ENCODE measurements at regions not wholly inside any gene's neighbourhood (a gene's known extent, or its start where the extent isn't known, plus 50 kb on each side); places are given as distances from the start of the nearest gene placed in this dataset.

DNA sequence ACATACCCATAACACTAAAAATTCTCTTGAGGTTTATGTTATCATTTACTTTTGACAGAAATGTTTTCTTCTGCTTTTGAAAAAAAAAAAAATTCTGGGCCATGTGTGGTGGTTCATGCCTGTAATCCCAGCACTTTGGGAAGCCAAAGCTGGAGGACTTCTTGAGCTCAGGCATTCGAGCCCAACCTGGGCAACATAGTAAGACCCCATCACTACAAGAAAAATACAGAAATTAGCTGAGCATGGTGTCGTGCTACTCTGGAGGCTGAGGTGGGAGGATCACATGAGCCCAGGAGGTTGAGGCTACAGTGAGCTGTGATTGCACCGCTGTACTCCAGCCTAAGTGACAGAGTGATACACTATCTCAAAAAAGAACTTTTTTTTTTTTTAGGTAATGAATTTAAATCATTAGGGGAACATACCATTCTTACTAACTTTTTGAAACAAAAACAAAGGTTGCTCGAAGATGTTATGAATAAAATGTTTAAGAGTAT, 148.8 kb upstream of the DMRT1 start:
- no peak for DNase-seq (ENCODE audit: low spot score in 2 of 2)
- intact Hi-C loops (cut with DNase I; ENCODE audit: low total_unique reads): no loop called here
- TF ChIP-seq, protein P1, sequence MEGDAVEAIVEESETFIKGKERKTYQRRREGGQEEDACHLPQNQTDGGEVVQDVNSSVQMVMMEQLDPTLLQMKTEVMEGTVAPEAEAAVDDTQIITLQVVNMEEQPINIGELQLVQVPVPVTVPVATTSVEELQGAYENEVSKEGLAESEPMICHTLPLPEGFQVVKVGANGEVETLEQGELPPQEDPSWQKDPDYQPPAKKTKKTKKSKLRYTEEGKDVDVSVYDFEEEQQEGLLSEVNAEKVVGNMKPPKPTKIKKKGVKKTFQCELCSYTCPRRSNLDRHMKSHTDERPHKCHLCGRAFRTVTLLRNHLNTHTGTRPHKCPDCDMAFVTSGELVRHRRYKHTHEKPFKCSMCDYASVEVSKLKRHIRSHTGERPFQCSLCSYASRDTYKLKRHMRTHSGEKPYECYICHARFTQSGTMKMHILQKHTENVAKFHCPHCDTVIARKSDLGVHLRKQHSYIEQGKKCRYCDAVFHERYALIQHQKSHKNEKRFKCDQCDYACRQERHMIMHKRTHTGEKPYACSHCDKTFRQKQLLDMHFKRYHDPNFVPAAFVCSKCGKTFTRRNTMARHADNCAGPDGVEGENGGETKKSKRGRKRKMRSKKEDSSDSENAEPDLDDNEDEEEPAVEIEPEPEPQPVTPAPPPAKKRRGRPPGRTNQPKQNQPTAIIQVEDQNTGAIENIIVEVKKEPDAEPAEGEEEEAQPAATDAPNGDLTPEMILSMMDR (IDR thresholded peaks at IDR 0.05): no peak
- TF ChIP-seq POLR2A (IDR thresholded peaks at IDR 0.05): no peak
- H3K4me3 ChIP-seq (ENCODE audit: low read depth, poor library complexity, severe bottlenecking): no peak overlapping the region
- 76 to 80% methylated on average over 4 of the region's 4 CpGs for WGBS, 2 donors

DNA sequence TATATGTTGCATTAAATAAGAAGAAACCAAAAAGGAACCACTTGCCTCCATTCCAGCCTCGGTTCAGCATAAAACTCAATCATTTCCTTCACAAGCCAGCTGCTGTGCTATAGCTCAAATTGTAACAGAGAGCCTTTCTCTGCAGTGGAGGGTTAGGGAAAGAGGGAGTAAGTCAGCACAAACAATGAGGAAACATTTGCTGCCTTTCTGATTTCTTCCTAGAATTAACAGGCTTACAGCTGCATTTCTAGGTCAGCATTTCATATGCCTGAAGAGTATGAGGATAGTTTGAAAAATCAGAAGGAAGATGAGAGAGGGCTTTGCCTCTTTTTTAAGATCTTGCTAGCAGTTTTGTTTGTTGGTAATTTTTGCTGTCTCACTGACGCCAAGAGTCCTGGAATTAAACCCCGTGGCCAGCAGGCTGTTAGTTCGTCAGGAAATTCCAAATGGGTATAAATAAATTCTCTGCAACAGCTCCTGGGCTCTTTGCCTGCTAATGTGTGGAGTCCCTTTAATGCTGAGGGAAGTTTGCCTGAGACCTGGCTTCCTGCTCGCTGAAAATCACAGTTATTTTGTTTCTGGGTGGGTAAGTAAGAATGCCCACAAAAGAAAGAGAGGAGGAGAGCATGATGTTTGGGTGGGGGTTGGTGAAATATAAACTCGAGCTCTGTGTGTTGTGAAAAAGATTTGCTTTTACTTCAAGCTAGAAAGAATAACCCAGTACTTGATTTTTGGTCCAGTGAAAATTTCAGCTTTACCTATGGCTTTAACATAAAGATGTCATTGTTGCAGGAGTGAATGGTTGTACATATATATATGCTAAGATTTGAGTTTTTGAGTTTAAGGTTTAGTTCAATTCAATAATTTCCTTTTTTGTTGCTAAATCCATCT, 148.1 kb upstream of the DMRT1 start:
- TF ChIP-seq, protein P1 (IDR thresholded peaks at IDR 0.05): no peak
- TF ChIP-seq POLR2A (IDR thresholded peaks at IDR 0.05): no peak
- 5 to 8% methylated on average over 6 of the region's 6 CpGs for WGBS, 2 donors
- intact Hi-C loops (cut with DNase I; ENCODE audit: low total_unique reads): no loop called here
- H3K4me3 ChIP-seq (ENCODE audit: low read depth, poor library complexity, severe bottlenecking): no peak overlapping the region
- peak in 1 of 2 donors; percentile 55 for DNase-seq (ENCODE audit: low spot score in 2 of 2)

DNA sequence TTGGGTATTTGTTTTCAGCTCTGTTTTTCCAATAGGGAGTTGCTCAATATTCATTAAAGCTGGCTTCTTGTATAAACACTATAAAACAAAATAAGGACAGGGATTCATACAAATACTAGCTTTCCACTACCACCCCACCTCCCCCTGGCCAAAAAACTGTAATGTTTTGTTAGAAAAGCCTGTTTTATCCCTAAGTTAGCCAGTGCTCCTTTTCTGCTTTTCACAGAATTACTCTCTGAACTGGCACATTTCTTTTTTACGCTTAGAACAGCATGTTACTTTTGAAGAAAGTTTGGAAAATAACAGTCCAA, 147.4 kb upstream of the DMRT1 start:
- 29 to 40% methylated on average over 1 of the region's 1 CpG for WGBS, 2 donors
- TF ChIP-seq POLR2A (IDR thresholded peaks at IDR 0.05): no peak
- TF ChIP-seq, protein P1 (IDR thresholded peaks at IDR 0.05): no peak
- H3K4me3 ChIP-seq (ENCODE audit: low read depth, poor library complexity, severe bottlenecking): no peak overlapping the region
- DNase-seq (ENCODE audit: low spot score in 2 of 2): no peak
- intact Hi-C loops (cut with DNase I; ENCODE audit: low total_unique reads): no loop called here

DNA sequence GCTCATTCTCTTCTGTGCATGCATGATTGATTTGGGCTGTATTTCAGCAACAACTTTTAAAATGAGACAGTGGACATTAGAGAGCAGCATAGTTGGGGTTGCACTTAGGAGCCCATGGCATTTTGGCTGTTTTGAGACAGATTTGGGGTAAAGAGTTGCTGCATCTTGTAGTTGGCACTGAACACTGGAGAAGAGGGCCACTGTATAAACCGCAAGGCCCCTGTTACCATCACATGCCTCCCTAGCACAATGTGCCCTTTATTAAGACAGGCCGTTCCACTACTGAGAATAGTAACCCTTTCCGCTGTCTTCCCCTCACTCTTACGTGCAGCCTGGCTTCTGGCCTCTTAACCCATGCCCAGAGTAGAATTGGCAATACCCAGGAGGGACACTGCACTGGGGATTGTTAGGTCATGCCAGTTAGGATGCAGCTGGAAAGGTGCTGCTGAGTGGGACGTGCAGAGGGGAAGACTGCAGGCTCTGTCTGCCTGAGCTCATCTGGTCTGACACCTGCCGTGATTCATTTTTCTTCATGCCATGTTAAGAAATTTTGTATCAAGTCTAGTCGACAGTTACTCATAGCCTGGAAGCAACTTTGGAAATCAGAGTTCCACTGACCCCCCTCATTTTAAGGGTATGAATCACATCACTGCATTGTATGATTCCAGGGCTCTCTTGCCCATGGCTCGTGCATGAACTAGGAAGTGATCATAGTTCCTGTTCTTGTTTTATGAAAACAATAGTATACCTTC, 146.9 kb upstream of the DMRT1 start:
- TF ChIP-seq POLR2A (IDR thresholded peaks at IDR 0.05): no peak
- TF ChIP-seq, protein P1 (IDR thresholded peaks at IDR 0.05): no peak
- no peak for DNase-seq (ENCODE audit: low spot score in 2 of 2)
- H3K4me3 ChIP-seq (ENCODE audit: low read depth, poor library complexity, severe bottlenecking): no peak overlapping the region
- WGBS, 2 donors: 13 to 21% methylated on average over 8 of the region's 8 CpGs
- intact Hi-C loops (cut with DNase I; ENCODE audit: low total_unique reads): no loop called here

DNA sequence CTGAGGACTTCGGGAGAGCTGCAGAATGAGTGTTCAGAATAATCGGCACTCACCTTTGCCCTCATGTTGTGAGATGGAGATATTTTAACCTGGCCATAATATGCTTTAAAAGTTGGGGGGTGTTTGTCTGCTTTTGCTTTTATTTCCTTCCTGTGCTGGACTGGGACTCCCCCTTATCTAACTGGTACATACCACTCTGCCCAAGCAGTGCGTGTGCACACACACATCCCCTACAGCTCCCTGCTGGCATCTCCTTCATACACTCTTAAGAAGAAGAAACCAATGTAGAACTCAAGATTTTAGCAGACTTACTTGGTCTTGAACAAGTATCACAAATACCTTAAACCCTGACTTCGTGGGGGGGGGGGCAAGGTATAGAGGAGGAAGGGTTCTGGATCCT, 146.2 kb upstream of the DMRT1 start:
- 39 to 57% methylated on average over 4 of the region's 4 CpGs for WGBS, 2 donors
- intact Hi-C loops (cut with DNase I; ENCODE audit: low total_unique reads): no loop called here
- no peak overlapping the region for H3K4me3 ChIP-seq (ENCODE audit: low read depth, poor library complexity, severe bottlenecking)
- TF ChIP-seq, protein P1 (IDR thresholded peaks at IDR 0.05): no peak
- TF ChIP-seq POLR2A (IDR thresholded peaks at IDR 0.05): no peak
- DNase-seq (ENCODE audit: low spot score in 2 of 2): no peak

All from lower leg skin (tissue), 4 donors.